ENCODE measurements at regions not wholly inside any gene's neighbourhood (a gene's known extent, or its start where the extent isn't known, plus 50 kb on each side); places are given as distances from the start of the nearest gene placed in this dataset.

GRCh38 chr20:16173044-16173443, 400.2 kb downstream of the KIF16B start:
- peaks cover 0 to 5% (median 0%) of the 10 kb centered on the region in 4 donors for H3K9me3 ChIP-seq (ENCODE audit: control insufficient read depth in 4 of 4, insufficient read depth in 3 of 4, low read length in 3 of 4)
- H3K9ac ChIP-seq (ENCODE audit: insufficient read depth in 1 of 2, low read length in 2 of 2) = no peak overlapping the region
- H3K27ac ChIP-seq (ENCODE audit: low read depth in 1 of 2, low read length in 1 of 2) = no peak overlapping the region
- DNase-seq (no peak), ATAC-seq (ENCODE audit: insufficient read depth, low FRiP score) (no peak)
- peaks cover 0 to 2% (median 0%) of the 10 kb centered on the region in 5 donors for H3K4me1 ChIP-seq (ENCODE audit: control insufficient read depth in 5 of 5, insufficient read depth in 5 of 5, low read length in 5 of 5)
- WGBS, 2 donors = 76 to 82% methylated on average over 4 of the region's 4 CpGs
- H3K36me3 ChIP-seq (ENCODE audit: control insufficient read depth in 4 of 4, insufficient read depth in 4 of 4, low read length in 4 of 4) = no peaks in the 10 kb centered on the region
- H3K4me3 ChIP-seq = no peak overlapping the region
- H3K27me3 ChIP-seq (ENCODE audit: control insufficient read depth in 3 of 3, insufficient read depth in 3 of 3, low read length in 2 of 3) = no peaks in the 10 kb centered on the region
- no peak for TF ChIP-seq CTCF (IDR thresholded peaks at IDR 0.05; ENCODE audit: control extremely low read depth, extremely low read depth)

DNA sequence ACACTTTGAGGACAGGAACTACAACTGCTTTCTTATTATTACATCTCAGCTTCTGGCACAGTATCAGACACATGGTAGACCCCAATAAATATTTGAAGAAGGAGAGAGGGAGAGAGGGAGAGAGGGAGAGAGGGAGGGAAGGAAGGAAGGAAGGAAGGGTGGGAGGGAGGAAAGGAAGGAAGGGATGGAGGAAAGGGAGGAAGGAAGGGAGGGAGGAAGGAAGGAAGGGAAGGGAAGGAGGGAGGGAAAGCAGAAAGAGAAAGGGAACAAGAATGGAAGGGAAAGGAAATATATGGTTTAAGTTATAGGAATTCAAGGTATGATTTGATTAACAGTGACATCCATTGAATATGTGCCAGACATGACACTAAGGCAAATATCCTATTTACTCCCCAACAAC, 402.1 kb downstream of the KIF16B start:
- H3K4me3 ChIP-seq = no peak overlapping the region
- no peaks in the 10 kb centered on the region for H3K27me3 ChIP-seq (ENCODE audit: control insufficient read depth in 3 of 3, insufficient read depth in 3 of 3, low read length in 2 of 3)
- peaks cover 0 to 3% (median 2%) of the 10 kb centered on the region in 4 donors for H3K9me3 ChIP-seq (ENCODE audit: control insufficient read depth in 4 of 4, insufficient read depth in 3 of 4, low read length in 3 of 4)
- H3K27ac ChIP-seq (ENCODE audit: low read depth in 1 of 2, low read length in 1 of 2) = no peak overlapping the region
- H3K4me1 ChIP-seq (ENCODE audit: control insufficient read depth in 5 of 5, insufficient read depth in 5 of 5, low read length in 5 of 5) = no peaks in the 10 kb centered on the region
- no peak overlapping the region for H3K9ac ChIP-seq (ENCODE audit: insufficient read depth in 1 of 2, low read length in 2 of 2)
- no peaks in the 10 kb centered on the region for H3K36me3 ChIP-seq (ENCODE audit: control insufficient read depth in 4 of 4, insufficient read depth in 4 of 4, low read length in 4 of 4)
- DNase-seq = no peak
- ATAC-seq (ENCODE audit: insufficient read depth, low FRiP score) = no peak
- no peak for TF ChIP-seq CTCF (IDR thresholded peaks at IDR 0.05; ENCODE audit: control extremely low read depth, extremely low read depth)

DNA sequence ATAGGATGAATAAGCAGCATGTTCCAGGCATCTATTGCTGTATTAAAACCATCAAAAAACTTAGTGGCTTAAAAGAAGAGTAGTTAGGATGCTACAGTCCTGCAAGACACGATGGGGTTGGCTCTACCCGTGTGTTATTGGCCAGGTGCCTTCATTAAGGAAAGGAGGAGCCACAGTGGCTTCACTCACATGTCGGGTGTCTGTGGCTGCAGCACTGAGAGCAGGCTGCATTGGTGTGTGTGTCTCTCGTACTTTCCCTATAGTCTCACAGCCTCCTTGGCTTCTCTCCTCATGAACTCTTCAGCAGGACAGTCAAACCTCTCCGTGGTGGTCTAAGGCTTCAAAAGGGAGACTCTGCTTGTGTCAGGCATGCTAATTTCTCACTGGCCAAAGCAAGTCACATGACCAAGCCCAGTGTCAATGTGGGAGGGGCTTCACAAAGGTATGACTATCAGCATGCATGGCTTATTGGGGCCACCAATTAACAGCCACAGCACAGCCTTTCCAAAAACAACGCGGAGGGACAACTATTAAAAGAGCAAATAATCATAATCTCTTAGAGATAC, 402.8 kb downstream of the KIF16B start:
- Histone ChIP-seq H3K4me3 (no peak overlapping the region), H3K27me3 (ENCODE audit: control insufficient read depth in 3 of 3, insufficient read depth in 3 of 3, low read length in 2 of 3) (no peaks in the 10 kb centered on the region), H3K27ac (ENCODE audit: low read depth in 1 of 2, low read length in 1 of 2) (no peak overlapping the region), H3K9ac (ENCODE audit: insufficient read depth in 1 of 2, low read length in 2 of 2) (no peak overlapping the region), H3K4me1 (ENCODE audit: control insufficient read depth in 5 of 5, insufficient read depth in 5 of 5, low read length in 5 of 5) (no peaks in the 10 kb centered on the region), H3K36me3 (ENCODE audit: control insufficient read depth in 4 of 4, insufficient read depth in 4 of 4, low read length in 4 of 4) (no peaks in the 10 kb centered on the region), H3K9me3 (ENCODE audit: control insufficient read depth in 4 of 4, insufficient read depth in 3 of 4, low read length in 3 of 4) (peaks cover 0 to 3% (median 2%) of the 10 kb centered on the region in 4 donors)
- DNase-seq = no peak
- WGBS, 2 donors = 74 to 81% methylated on average over 7 of the region's 7 CpGs
- no peak for ATAC-seq (ENCODE audit: insufficient read depth, low FRiP score)
- TF ChIP-seq CTCF (IDR thresholded peaks at IDR 0.05; ENCODE audit: control extremely low read depth, extremely low read depth) = no peak

Data from lung (tissue), 11 donors.